ENCODE measurements at regions not wholly inside any gene's neighbourhood (a gene's known extent, or its start where the extent isn't known, plus 50 kb on each side); places are given as distances from the start of the nearest gene placed in this dataset.

- no peak for TF ChIP-seq CTCF (IDR thresholded peaks at IDR 0.05)
- TF ChIP-seq POLR2A (IDR thresholded peaks at IDR 0.05) = no peak
Observed at GRCh38 chr9:38240051-38240450, 152.5 kb upstream of the ALDH1B1 start.
